Kidney epithelial cell (primary cell): ENCODE measurements at regions not wholly inside any gene's neighbourhood (a gene's known extent, or its start where the extent isn't known, plus 50 kb on each side); places are given as distances from the start of the nearest gene placed in this dataset.

Experiments
- DNase-seq: peaks from one replicate; pipeline ENCODE4 v3.0.0-alpha.2; 2010; ENCODE audit warnings: low read depth
- H3K27me3 ChIP-seq: 2 replicates; pipeline ENCODE4 v1.6.0; 2011; ENCODE audit warnings: low read length; ENCODE audit not compliant: control insufficient read depth, insufficient read depth
- H3K36me3 ChIP-seq: 2 replicates; pipeline ENCODE4 v1.5.1; 2011; ENCODE audit warnings: low read length; ENCODE audit not compliant: control insufficient read depth, insufficient read depth
- H3K4me3 ChIP-seq: 2 replicates; pipeline ENCODE4 v1.5.1; 2011; ENCODE audit warnings: low read depth, mild to moderate bottlenecking, control low read depth, low read length
- CTCF ChIP-seq: IDR thresholded peaks from 2 replicates; pipeline ENCODE4 v1.5.1; 2011; ENCODE audit warnings: mild to moderate bottlenecking, moderate library complexity, low read length, control low read depth, inconsistent platforms; ENCODE audit not compliant: insufficient read depth, poor library complexity, severe bottlenecking

- H3K4me3 ChIP-seq: no peak overlapping the region
- DNase-seq: no peak
- no peak for TF ChIP-seq CTCF
- no peaks in the 10 kb centered on the region for H3K27me3 ChIP-seq
- H3K36me3 ChIP-seq: no peaks in the 10 kb centered on the region
These were observed 663.3 kb upstream of the ZNF804A start for GRCh38 chr2:183935005-183935404.

GRCh38 chr2:183937220-183937619 lies 661.1 kb upstream of the ZNF804A start:
- no peak for TF ChIP-seq CTCF
- DNase-seq: no peak
- H3K27me3 ChIP-seq: no peaks in the 10 kb centered on the region
- no peaks in the 10 kb centered on the region for H3K36me3 ChIP-seq
- H3K4me3 ChIP-seq: no peak overlapping the region

- no peak overlapping the region for H3K4me3 ChIP-seq
- H3K36me3 ChIP-seq: no peaks in the 10 kb centered on the region
- H3K27me3 ChIP-seq: no peaks in the 10 kb centered on the region
- no peak for DNase-seq
- TF ChIP-seq CTCF: no peak
These were observed 652.1 kb upstream of the ZNF804A start for GRCh38 chr2:183946193-183946592.

- Histone ChIP-seq H3K36me3 (no peaks in the 10 kb centered on the region), H3K4me3 (no peak overlapping the region), H3K27me3 (no peaks in the 10 kb centered on the region)
- DNase-seq: no peak
- TF ChIP-seq CTCF: no peak
These were observed 649.5 kb upstream of the ZNF804A start for GRCh38 chr2:183948861-183949260.

DNA sequence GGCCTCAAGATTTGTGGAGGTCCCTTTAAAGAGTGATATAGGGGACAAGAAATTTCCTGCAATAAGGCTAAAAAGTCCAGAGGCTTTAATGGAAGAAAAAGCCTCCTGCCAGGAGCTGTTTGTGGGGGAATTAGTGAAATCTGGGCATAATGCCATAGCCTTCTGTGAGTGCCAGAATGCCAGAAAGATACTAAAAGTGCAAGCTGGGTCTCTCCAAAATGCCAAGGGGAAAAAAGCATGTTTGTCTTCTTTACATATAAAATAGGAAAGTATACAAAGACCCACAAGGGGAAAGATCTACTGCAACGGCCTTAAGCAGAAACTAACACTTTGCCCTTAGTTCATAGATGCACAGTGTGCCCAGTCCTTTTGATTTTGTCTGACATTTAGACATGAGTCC lies 647.7 kb upstream of the ZNF804A start:
- H3K4me3 ChIP-seq: no peak overlapping the region
- DNase-seq: no peak
- no peaks in the 10 kb centered on the region for H3K36me3 ChIP-seq
- TF ChIP-seq CTCF: no peak
- no peaks in the 10 kb centered on the region for H3K27me3 ChIP-seq

DNA sequence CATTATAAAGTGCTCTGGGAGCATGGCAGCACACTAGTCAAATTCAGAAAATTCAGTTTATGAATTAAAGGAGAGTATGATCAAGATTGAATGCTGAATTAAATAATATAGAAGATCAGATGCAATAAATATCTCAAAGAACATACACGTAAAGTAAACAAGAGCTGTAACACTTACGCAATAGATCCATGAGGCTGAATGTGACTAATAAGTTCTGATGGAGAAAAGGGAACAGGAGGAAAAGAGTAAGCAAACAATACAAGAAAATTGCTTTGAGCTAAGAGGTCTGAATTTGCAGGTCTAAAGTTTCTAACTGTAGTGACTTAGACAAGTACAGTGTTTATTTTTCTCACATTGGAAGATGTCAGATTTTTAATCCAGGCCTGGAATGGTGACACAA lies 646.7 kb upstream of the ZNF804A start:
- TF ChIP-seq CTCF: no peak

More for the DNA sequence above, 646.7 kb upstream of the ZNF804A start:
- no peak overlapping the region for H3K4me3 ChIP-seq
- no peaks in the 10 kb centered on the region for H3K36me3 ChIP-seq
- DNase-seq: no peak
- no peaks in the 10 kb centered on the region for H3K27me3 ChIP-seq
